ENCODE measurements at regions not wholly inside any gene's neighbourhood (a gene's known extent, or its start where the extent isn't known, plus 50 kb on each side); places are given as distances from the start of the nearest gene placed in this dataset.

GRCh38 chr17:71431146-71431545, 689.7 kb upstream of the SOX9 start:
- TF ChIP-seq, protein P1, sequence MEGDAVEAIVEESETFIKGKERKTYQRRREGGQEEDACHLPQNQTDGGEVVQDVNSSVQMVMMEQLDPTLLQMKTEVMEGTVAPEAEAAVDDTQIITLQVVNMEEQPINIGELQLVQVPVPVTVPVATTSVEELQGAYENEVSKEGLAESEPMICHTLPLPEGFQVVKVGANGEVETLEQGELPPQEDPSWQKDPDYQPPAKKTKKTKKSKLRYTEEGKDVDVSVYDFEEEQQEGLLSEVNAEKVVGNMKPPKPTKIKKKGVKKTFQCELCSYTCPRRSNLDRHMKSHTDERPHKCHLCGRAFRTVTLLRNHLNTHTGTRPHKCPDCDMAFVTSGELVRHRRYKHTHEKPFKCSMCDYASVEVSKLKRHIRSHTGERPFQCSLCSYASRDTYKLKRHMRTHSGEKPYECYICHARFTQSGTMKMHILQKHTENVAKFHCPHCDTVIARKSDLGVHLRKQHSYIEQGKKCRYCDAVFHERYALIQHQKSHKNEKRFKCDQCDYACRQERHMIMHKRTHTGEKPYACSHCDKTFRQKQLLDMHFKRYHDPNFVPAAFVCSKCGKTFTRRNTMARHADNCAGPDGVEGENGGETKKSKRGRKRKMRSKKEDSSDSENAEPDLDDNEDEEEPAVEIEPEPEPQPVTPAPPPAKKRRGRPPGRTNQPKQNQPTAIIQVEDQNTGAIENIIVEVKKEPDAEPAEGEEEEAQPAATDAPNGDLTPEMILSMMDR (IDR thresholded peaks at IDR 0.05; ENCODE audit: low read depth, low read length): no peak
- Histone ChIP-seq H3K27ac (ENCODE audit: low read depth, low read length) (no peak overlapping the region), H3K9me3 (ENCODE audit: control insufficient read depth, insufficient read depth, low read length) (no peaks in the 10 kb centered on the region), H3K4me3 (ENCODE audit: low read depth, low read length) (no peak overlapping the region), H3K27me3 (ENCODE audit: control insufficient read depth, insufficient read depth, low read length) (no peaks in the 10 kb centered on the region)
- DNase-seq (ENCODE audit: low read depth, low spot score): no peak
- ChIA-PET POLR2A (no interaction called here), CTCF (no interaction called here)

GRCh38 chr17:71432378-71433315, 688.2 kb upstream of the SOX9 start:
- H3K27ac ChIP-seq (ENCODE audit: low read depth, low read length): no peak overlapping the region
- H3K27me3 ChIP-seq (ENCODE audit: control insufficient read depth, insufficient read depth, low read length): no peaks in the 10 kb centered on the region
- TF ChIP-seq, protein P1 (IDR thresholded peaks at IDR 0.05; ENCODE audit: low read depth, low read length): no peak
- H3K4me3 ChIP-seq (ENCODE audit: low read depth, low read length): no peak overlapping the region
- no peaks in the 10 kb centered on the region for H3K9me3 ChIP-seq (ENCODE audit: control insufficient read depth, insufficient read depth, low read length)
- no peak for DNase-seq (ENCODE audit: low read depth, low spot score)
- CTCF ChIA-PET: no interaction called here
- POLR2A ChIA-PET: no interaction called here

- POLR2A ChIA-PET: interaction anchor here (0.7 kb wide), 1 partner anchor 51 kb away, joined by 4 read pairs; no protein-coding TSS in a partner anchor
- Histone ChIP-seq H3K9me3 (ENCODE audit: control insufficient read depth, insufficient read depth, low read length) (no peaks in the 10 kb centered on the region), H3K27me3 (ENCODE audit: control insufficient read depth, insufficient read depth, low read length) (no peaks in the 10 kb centered on the region), H3K4me3 (ENCODE audit: low read depth, low read length) (no peak overlapping the region), H3K27ac (ENCODE audit: low read depth, low read length) (no peak overlapping the region)
- TF ChIP-seq, protein P1 (IDR thresholded peaks at IDR 0.05; ENCODE audit: low read depth, low read length): no peak
- no peak for DNase-seq (ENCODE audit: low read depth, low spot score)
- CTCF ChIA-PET: interaction anchor here (1.3 kb wide), 1 partner anchor 26 kb away, joined by 4 read pairs; no protein-coding TSS in a partner anchor
These were observed 686.1 kb upstream of the SOX9 start for GRCh38 chr17:71434716-71435115.

GRCh38 chr17:71436479-71436878, 684.3 kb upstream of the SOX9 start:
- no peak for DNase-seq (ENCODE audit: low read depth, low spot score)
- Histone ChIP-seq H3K9me3 (ENCODE audit: control insufficient read depth, insufficient read depth, low read length) (0 out of 2 replicates have a peak, but pooled peaks cover 3% of the 10 kb centered on the region), H3K4me3 (ENCODE audit: low read depth, low read length) (no peak overlapping the region), H3K27me3 (ENCODE audit: control insufficient read depth, insufficient read depth, low read length) (no peaks in the 10 kb centered on the region), H3K27ac (ENCODE audit: low read depth, low read length) (no peak overlapping the region)
- TF ChIP-seq, protein P1 (IDR thresholded peaks at IDR 0.05; ENCODE audit: low read depth, low read length): no peak
- CTCF ChIA-PET: no interaction called here
- POLR2A ChIA-PET: no interaction called here

DNA sequence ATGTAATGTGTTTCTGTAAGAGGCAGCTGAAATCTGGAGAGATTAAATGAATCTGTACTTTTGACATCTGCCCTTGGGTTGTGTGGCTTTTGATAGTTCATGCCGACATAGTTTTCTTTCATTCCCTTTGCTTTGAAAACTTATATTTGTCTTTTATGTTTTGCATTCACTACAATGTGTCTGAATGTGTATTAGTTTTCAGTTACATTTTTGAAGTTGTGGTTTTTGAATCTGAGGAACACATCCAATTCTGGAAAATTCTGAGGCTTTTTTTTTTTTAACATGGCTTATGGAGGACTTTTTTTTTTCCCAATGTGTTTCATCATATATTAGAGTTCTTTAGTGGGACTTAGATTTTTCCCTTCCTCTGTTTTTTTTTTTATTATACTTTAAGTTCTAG, 683.7 kb upstream of the SOX9 start:
- CTCF ChIA-PET: no interaction called here
- TF ChIP-seq, protein P1 (IDR thresholded peaks at IDR 0.05; ENCODE audit: low read depth, low read length): no peak
- H3K27ac ChIP-seq (ENCODE audit: low read depth, low read length): no peak overlapping the region
- H3K9me3 ChIP-seq (ENCODE audit: control insufficient read depth, insufficient read depth, low read length): 0 out of 2 replicates have a peak, but pooled peaks cover 3% of the 10 kb centered on the region
- no peak for DNase-seq (ENCODE audit: low read depth, low spot score)
- no peaks in the 10 kb centered on the region for H3K27me3 ChIP-seq (ENCODE audit: control insufficient read depth, insufficient read depth, low read length)
- no peak overlapping the region for H3K4me3 ChIP-seq (ENCODE audit: low read depth, low read length)
- POLR2A ChIA-PET: no interaction called here

Data from AG04450 (cell line).